DMS79 treated with DMSO at 0.1 percent for 48 hours (cell line): ENCODE measurements at regions not wholly inside any gene's neighbourhood (a gene's known extent, or its start where the extent isn't known, plus 50 kb on each side); places are given as distances from the start of the nearest gene placed in this dataset.
"Not testable (repeated sequence)": the region's sequence is repeated elsewhere in the genome, so short reads cannot be mapped to it uniquely, and the experiment has no call there.

Experiments
- DNase-seq: peaks from one replicate; lab custom pipeline; 2025; lab: John Stamatoyannopoulos, UW

- DNase-seq = no peak
Measured at GRCh38 chr3:159726231-159726964, 262.2 kb upstream of the IL12A start.

GRCh38 chr3:159727506-159727905 is 261.1 kb upstream of the IL12A start:
- DNase-seq = no peak

- no peak for DNase-seq
Measured at GRCh38 chr3:159731254-159731653, 257.4 kb upstream of the IL12A start.

- DNase-seq = no peak
Measured at GRCh38 chr3:159732172-159733111, 256.2 kb upstream of the IL12A start.

- no peak for DNase-seq
Measured at GRCh38 chr3:159733194-159733860, 255.3 kb upstream of the IL12A start.

GRCh38 chr3:159734681-159735080 is 254.0 kb upstream of the IL12A start:
- DNase-seq = no peak

GRCh38 chr3:159739166-159739565 is 249.5 kb upstream of the IL12A start:
- DNase-seq = no peak

GRCh38 chr3:159739969-159740368 is 248.7 kb upstream of the IL12A start:
- DNase-seq = no peak

- no peak for DNase-seq
Measured at GRCh38 chr3:159741281-159741680, 247.4 kb upstream of the IL12A start.

GRCh38 chr3:159748425-159748824 is 240.2 kb upstream of the IL12A start:
- DNase-seq = no peak

- no peak for DNase-seq
Measured at GRCh38 chr3:159749406-159749805, 239.2 kb upstream of the IL12A start.

- no peak for DNase-seq
Measured at GRCh38 chr3:159751146-159751545, 237.5 kb upstream of the IL12A start.

- DNase-seq = no peak
Measured at GRCh38 chr3:159751752-159752151, 236.9 kb upstream of the IL12A start.

GRCh38 chr3:159756279-159757207 is 232.1 kb upstream of the IL12A start:
- not testable (repeated sequence) for DNase-seq

GRCh38 chr3:159757341-159758060 is 231.1 kb upstream of the IL12A start:
- no peak for DNase-seq

GRCh38 chr3:159760046-159760445 is 228.6 kb upstream of the IL12A start:
- DNase-seq = no peak

- DNase-seq = no peak
Measured at GRCh38 chr3:159761369-159761768, 227.3 kb upstream of the IL12A start.

GRCh38 chr3:159761848-159762635 is 226.6 kb upstream of the IL12A start:
- DNase-seq = no peak

GRCh38 chr3:159763011-159763601 is 225.5 kb upstream of the IL12A start:
- peak; percentile 54 for DNase-seq
